Mesendoderm (in vitro differentiated cells): ENCODE measurements at regions not wholly inside any gene's neighbourhood (a gene's known extent, or its start where the extent isn't known, plus 50 kb on each side); places are given as distances from the start of the nearest gene placed in this dataset.

Source experiments
- DNase-seq: peaks from one replicate; pipeline ENCODE4 v3.0.0; 2013
- H2AK5ac ChIP-seq: 2 replicates; pipeline ENCODE4 v1.6.1; 2013; ENCODE audit warnings: low read length, inconsistent platforms
- H2BK120ac ChIP-seq: 2 replicates; pipeline ENCODE4 v1.6.1; 2013; ENCODE audit warnings: low read depth, mild to moderate bottlenecking, low read length, moderate library complexity, mixed read lengths
- H2BK15ac ChIP-seq: replicated peaks from 2 replicates; pipeline ENCODE4 v1.6.1; 2013; ENCODE audit warnings: low read depth, mild to moderate bottlenecking, moderate library complexity
- H2BK5ac ChIP-seq: 2 replicates; pipeline ENCODE4 v1.6.1; 2013; ENCODE audit warnings: low read length, inconsistent platforms
- H3K18ac ChIP-seq: 2 replicates; pipeline ENCODE4 v1.6.1; 2013; ENCODE audit warnings: mild to moderate bottlenecking, low read length, mixed read lengths
- H3K23ac ChIP-seq: one replicate; pipeline ENCODE4 v1.6.1; 2013; ENCODE audit warnings: low read length
- H3K27ac ChIP-seq: 2 replicates; pipeline ENCODE4 v1.5.1; 2013; ENCODE audit warnings: low read depth, mild to moderate bottlenecking, inconsistent platforms, low read length, moderate library complexity
- H3K27me3 ChIP-seq: 2 replicates; pipeline ENCODE4 v1.6.1; 2013; ENCODE audit warnings: low read length, control low read depth, mild to moderate bottlenecking, inconsistent platforms; ENCODE audit not compliant: insufficient read depth, poor library complexity
- H3K36me3 ChIP-seq: 2 replicates; pipeline ENCODE4 v1.6.1; 2013; ENCODE audit warnings: low read length, inconsistent platforms; ENCODE audit not compliant: control insufficient read depth, insufficient read depth
- H3K4ac ChIP-seq: one replicate; pipeline ENCODE4 v1.6.1; 2013; ENCODE audit warnings: low read depth, mild to moderate bottlenecking, low read length, moderate library complexity
- H3K4me1 ChIP-seq: 2 replicates; pipeline ENCODE4 v1.6.1; 2013; ENCODE audit warnings: low read depth, low read length, inconsistent platforms; ENCODE audit not compliant: control insufficient read depth
- H3K4me2 ChIP-seq: 2 replicates; pipeline ENCODE4 v1.6.1; 2013; ENCODE audit warnings: low read length
- H3K4me3 ChIP-seq: 2 replicates; pipeline ENCODE4 v1.5.1; 2013; ENCODE audit warnings: mild to moderate bottlenecking, low read length
- H3K56ac ChIP-seq: one replicate; pipeline ENCODE4 v1.6.1; 2013; ENCODE audit warnings: low read length
- H3K79me1 ChIP-seq: 2 replicates; pipeline ENCODE4 v1.6.1; 2013; ENCODE audit warnings: low read length, inconsistent platforms
- H3K79me2 ChIP-seq: 2 replicates; pipeline ENCODE4 v1.6.1; 2013; ENCODE audit warnings: mild to moderate bottlenecking, low read length; ENCODE audit not compliant: control insufficient read depth, insufficient read depth
- H3K9ac ChIP-seq: 2 replicates; pipeline ENCODE4 v1.6.1; 2013; ENCODE audit warnings: low read length, inconsistent platforms
- H4K5ac ChIP-seq: one replicate; pipeline ENCODE4 v1.6.1; 2013; ENCODE audit warnings: low read length
- H4K8ac ChIP-seq: one replicate; pipeline ENCODE4 v1.6.1; 2013; ENCODE audit warnings: low read depth, mild to moderate bottlenecking, control low read depth, low read length, moderate library complexity
- WGBS: extraction: QIAGEN DNeasy Blood & Tissue Kit; methylation state at CpG from one replicate; pipeline ENCODE4 v1.1.7; 2013; ENCODE audit warnings: low lambda C conversion rate, missing lambda C conversion rate; ENCODE audit not compliant: insufficient coverage; ENCODE audit errors: extremely low coverage; 5-methylcytosine and 5-hydroxymethylcytosine counted together

- Histone ChIP-seq H3K79me1 (no peaks in the 10 kb centered on the region), H3K4me3 (no peak overlapping the region), H2AK5ac (no peak overlapping the region), H3K36me3 (no peaks in the 10 kb centered on the region), H3K27me3 (no peaks in the 10 kb centered on the region), H3K56ac (peak overlapping the region; percentile 10), H3K4me2 (no peak overlapping the region), H2BK15ac (no peak overlapping the region), H3K79me2 (no peaks in the 10 kb centered on the region), H2BK120ac (no peak overlapping the region), H3K27ac (no peak overlapping the region), H3K23ac (no peak overlapping the region), H4K5ac (no peak overlapping the region), H4K8ac (no peak overlapping the region), H3K4me1 (no peaks in the 10 kb centered on the region), H3K4ac (no peak overlapping the region), H3K18ac (no peak overlapping the region), H3K9ac (no peak overlapping the region), H2BK5ac (peak overlapping the region; percentile 22)
- DNase-seq: peak; percentile 66
- no CpG with 5 or more reads among the region's 31 CpGs for WGBS
These were observed 220.0 kb downstream of the METTL4 start for GRCh38 chr18:2351126-2351850.

DNA sequence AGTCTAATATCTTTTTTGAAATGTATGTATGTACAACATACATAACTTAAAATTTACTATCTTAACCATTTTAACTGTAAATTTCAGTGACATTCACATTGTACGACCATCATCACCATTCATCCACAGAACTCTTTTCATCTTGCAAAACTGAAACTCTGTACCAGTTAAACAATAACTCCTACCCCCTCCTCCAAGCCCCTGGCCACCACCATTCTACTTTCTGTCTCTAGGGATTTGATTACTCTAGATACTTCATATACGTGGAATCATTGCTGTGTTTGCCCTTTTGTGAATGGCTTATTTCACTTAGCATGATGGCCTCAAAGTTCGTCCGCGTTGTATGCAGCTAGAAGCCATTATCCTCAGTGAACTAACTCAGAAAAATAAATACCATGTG, 217.0 kb downstream of the METTL4 start:
- Histone ChIP-seq H3K18ac (no peak overlapping the region), H3K4me3 (no peak overlapping the region), H3K79me2 (no peaks in the 10 kb centered on the region), H3K4me2 (no peak overlapping the region), H3K23ac (no peak overlapping the region), H3K27ac (no peak overlapping the region), H4K5ac (no peak overlapping the region), H3K56ac (no peak overlapping the region), H2BK120ac (no peak overlapping the region), H3K36me3 (no peaks in the 10 kb centered on the region), H3K4me1 (no peaks in the 10 kb centered on the region), H3K79me1 (no peaks in the 10 kb centered on the region), H4K8ac (no peak overlapping the region), H2BK15ac (no peak overlapping the region), H2BK5ac (no peak overlapping the region), H3K9ac (no peak overlapping the region), H2AK5ac (no peak overlapping the region), H3K4ac (no peak overlapping the region), H3K27me3 (no peaks in the 10 kb centered on the region)
- no peak for DNase-seq
- 100% methylated on average over 1 of the region's 5 CpGs for WGBS

- Histone ChIP-seq H3K27me3 (no peaks in the 10 kb centered on the region), H3K4ac (no peak overlapping the region), H3K4me1 (no peaks in the 10 kb centered on the region), H3K23ac (no peak overlapping the region), H3K9ac (no peak overlapping the region), H2BK5ac (no peak overlapping the region), H3K79me2 (no peaks in the 10 kb centered on the region), H3K4me2 (no peak overlapping the region), H2AK5ac (no peak overlapping the region), H4K5ac (no peak overlapping the region), H3K79me1 (no peaks in the 10 kb centered on the region), H3K56ac (no peak overlapping the region), H2BK120ac (no peak overlapping the region), H2BK15ac (no peak overlapping the region), H3K4me3 (no peak overlapping the region), H4K8ac (no peak overlapping the region), H3K36me3 (no peaks in the 10 kb centered on the region), H3K18ac (no peak overlapping the region), H3K27ac (no peak overlapping the region)
- no CpG with 5 or more reads among the region's 5 CpGs for WGBS
- DNase-seq: no peak
These were observed 214.4 kb downstream of the METTL4 start for GRCh38 chr18:2356906-2357305.

DNA sequence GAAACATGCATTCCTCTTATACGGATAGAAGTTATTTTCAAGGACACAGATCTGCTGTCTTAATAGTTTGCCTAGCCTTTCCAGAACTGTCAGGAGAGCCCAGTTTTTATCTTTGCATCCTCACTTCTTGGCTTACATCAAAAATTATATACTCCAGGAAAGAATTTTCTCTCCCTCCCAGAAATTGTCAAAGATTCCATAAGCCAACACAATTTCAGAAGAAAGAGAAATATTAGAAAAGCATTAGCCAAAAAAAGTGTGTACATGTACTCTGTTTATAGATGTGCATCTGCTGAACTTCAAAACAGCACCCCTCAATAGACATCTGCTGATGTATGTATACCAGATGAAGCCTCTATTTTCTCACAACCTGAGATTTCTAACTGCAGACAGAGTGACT, 210.4 kb downstream of the METTL4 start:
- no peak overlapping the region for H3K18ac ChIP-seq
- WGBS: no CpG with 5 or more reads among the region's 1 CpG
- no peaks in the 10 kb centered on the region for H3K79me2 ChIP-seq

GRCh38 chr18:2368102-2368501, 203.2 kb downstream of the METTL4 start:
- no peak overlapping the region for H3K9ac ChIP-seq
- no peak overlapping the region for H3K56ac ChIP-seq
- H3K4me1 ChIP-seq: no peaks in the 10 kb centered on the region
- no peaks in the 10 kb centered on the region for H3K79me1 ChIP-seq
- no peak overlapping the region for H3K4ac ChIP-seq
- H3K18ac ChIP-seq: no peak overlapping the region
- no peak overlapping the region for H3K4me2 ChIP-seq
- no peaks in the 10 kb centered on the region for H3K79me2 ChIP-seq
- H4K8ac ChIP-seq: no peak overlapping the region
- H2BK120ac ChIP-seq: no peak overlapping the region
- no peak overlapping the region for H2BK15ac ChIP-seq
- H3K27me3 ChIP-seq: no peaks in the 10 kb centered on the region
- no peak for DNase-seq
- H2AK5ac ChIP-seq: no peak overlapping the region
- no CpG with 5 or more reads among the region's 3 CpGs for WGBS
- H3K36me3 ChIP-seq: no peaks in the 10 kb centered on the region
- H2BK5ac ChIP-seq: no peak overlapping the region
- no peak overlapping the region for H4K5ac ChIP-seq
- H3K23ac ChIP-seq: no peak overlapping the region
- H3K27ac ChIP-seq: no peak overlapping the region
- H3K4me3 ChIP-seq: no peak overlapping the region

More for the DNA sequence above, 210.4 kb downstream of the METTL4 start:
- Histone ChIP-seq H3K4me2 (no peak overlapping the region), H2BK15ac (no peak overlapping the region), H3K23ac (no peak overlapping the region), H4K8ac (no peak overlapping the region), H3K27ac (no peak overlapping the region), H3K56ac (no peak overlapping the region), H3K27me3 (no peaks in the 10 kb centered on the region), H3K9ac (no peak overlapping the region), H3K36me3 (no peaks in the 10 kb centered on the region), H4K5ac (no peak overlapping the region), H3K4me1 (no peaks in the 10 kb centered on the region), H3K4me3 (no peak overlapping the region), H3K79me1 (no peaks in the 10 kb centered on the region), H2BK120ac (no peak overlapping the region), H3K4ac (no peak overlapping the region), H2BK5ac (no peak overlapping the region), H2AK5ac (no peak overlapping the region)
- DNase-seq: no peak

DNA sequence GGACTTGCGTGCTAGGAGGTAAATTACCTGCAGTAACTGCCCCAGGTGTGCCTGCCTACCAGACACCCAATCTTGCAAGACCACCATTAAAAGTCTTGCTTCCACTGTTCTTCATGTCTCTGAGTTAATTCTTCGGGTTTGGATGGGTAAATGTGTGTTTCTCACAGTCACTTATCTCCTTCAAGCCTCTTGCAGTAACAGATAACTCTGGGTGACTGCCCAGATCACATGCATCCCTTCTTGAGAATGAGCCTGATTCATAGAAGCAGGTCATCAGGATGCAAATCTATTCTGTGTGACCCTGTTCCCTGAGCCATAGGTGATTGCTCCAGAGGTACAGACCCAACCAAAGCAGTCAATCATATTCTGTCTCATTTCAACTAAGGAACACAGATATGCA, 194.6 kb downstream of the METTL4 start:
- no peak overlapping the region for H4K5ac ChIP-seq
- no peak for DNase-seq
- no peak overlapping the region for H3K4me2 ChIP-seq
- no peak overlapping the region for H3K9ac ChIP-seq
- H4K8ac ChIP-seq: no peak overlapping the region
- no peak overlapping the region for H3K18ac ChIP-seq
- no peaks in the 10 kb centered on the region for H3K79me2 ChIP-seq
- H3K79me1 ChIP-seq: no peaks in the 10 kb centered on the region
- no peak overlapping the region for H2BK5ac ChIP-seq
- no CpG with 5 or more reads among the region's 2 CpGs for WGBS
- no peaks in the 10 kb centered on the region for H3K27me3 ChIP-seq
- no peak overlapping the region for H3K56ac ChIP-seq
- no peak overlapping the region for H3K4me3 ChIP-seq
- no peak overlapping the region for H2AK5ac ChIP-seq
- H3K23ac ChIP-seq: no peak overlapping the region
- H3K4me1 ChIP-seq: no peaks in the 10 kb centered on the region
- no peak overlapping the region for H2BK120ac ChIP-seq
- no peak overlapping the region for H3K4ac ChIP-seq
- H3K36me3 ChIP-seq: no peaks in the 10 kb centered on the region
- no peak overlapping the region for H3K27ac ChIP-seq
- no peak overlapping the region for H2BK15ac ChIP-seq
